ENCODE measurements at regions not wholly inside any gene's neighbourhood (a gene's known extent, or its start where the extent isn't known, plus 50 kb on each side); places are given as distances from the start of the nearest gene placed in this dataset.

DNA sequence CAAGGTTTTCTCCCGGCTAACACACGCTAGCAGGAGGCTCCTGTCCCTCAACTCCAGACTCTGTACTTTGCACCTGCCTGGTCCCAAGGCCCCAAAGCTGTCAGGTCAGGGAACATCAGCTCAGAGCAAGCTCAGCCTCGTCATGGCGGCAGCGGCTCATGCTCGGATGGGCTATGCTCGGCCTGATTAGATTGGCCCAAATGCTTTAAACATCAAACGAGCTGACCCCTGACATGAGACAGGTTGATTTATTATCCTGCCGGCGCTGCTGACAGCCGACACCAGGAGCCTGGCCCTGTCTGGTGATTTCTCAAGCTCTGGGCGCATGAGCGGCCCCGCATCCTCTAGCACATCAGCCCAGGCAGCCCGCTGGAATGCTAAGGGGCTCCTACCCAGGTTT, 436.4 kb downstream of the EIPR1 start:
- TF ChIP-seq TAF1 (IDR thresholded peaks at IDR 0.05; ENCODE audit: control insufficient read depth, extremely low read depth, insufficient read depth, low read length, severe bottlenecking) (no peak), JUNB (CRISPR knock-in tag; conservative IDR thresholded peaks at IDR 0.05) (no peak), SP2 (IDR thresholded peaks at IDR 0.05; ENCODE audit: extremely low read depth, low read depth, low read length, poor library complexity, severe bottlenecking) (no peak), EP300 (IDR thresholded peaks at IDR 0.05; ENCODE audit: low read length) (no peak), POLR2A (conservative IDR thresholded peaks at IDR 0.05) (no peak), BDP1 (IDR thresholded peaks at IDR 0.05; ENCODE audit: insufficient read depth, insufficient read length) (no peak), MAZ (CRISPR knock-in tag; conservative IDR thresholded peaks at IDR 0.05 in 1 of 2, IDR thresholded peaks at IDR 0.05 in 1 of 2) (no peak), POLR2AphosphoS5 (IDR thresholded peaks at IDR 0.05; ENCODE audit: control insufficient read depth, insufficient read depth, low read depth, low read length) (no peak)
- TF ChIP-seq, protein P1, sequence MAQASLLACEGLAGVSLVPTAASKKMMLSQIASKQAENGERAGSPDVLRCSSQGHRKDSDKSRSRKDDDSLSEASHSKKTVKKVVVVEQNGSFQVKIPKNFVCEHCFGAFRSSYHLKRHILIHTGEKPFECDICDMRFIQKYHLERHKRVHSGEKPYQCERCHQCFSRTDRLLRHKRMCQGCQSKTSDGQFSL (CRISPR knock-in tag; IDR thresholded peaks at IDR 0.05): no peak
- TF ChIP-seq, protein P1 (tag; IDR thresholded peaks at IDR 0.05): no peak
- TF ChIP-seq, protein P2, sequence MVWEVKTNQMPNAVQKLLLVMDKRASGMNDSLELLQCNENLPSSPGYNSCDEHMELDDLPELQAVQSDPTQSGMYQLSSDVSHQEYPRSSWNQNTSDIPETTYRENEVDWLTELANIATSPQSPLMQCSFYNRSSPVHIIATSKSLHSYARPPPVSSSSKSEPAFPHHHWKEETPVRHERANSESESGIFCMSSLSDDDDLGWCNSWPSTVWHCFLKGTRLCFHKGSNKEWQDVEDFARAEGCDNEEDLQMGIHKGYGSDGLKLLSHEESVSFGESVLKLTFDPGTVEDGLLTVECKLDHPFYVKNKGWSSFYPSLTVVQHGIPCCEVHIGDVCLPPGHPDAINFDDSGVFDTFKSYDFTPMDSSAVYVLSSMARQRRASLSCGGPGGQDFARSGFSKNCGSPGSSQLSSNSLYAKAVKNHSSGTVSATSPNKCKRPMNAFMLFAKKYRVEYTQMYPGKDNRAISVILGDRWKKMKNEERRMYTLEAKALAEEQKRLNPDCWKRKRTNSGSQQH (CRISPR knock-in tag; IDR thresholded peaks at IDR 0.05): no peak

All from K562 (cell line).